ENCODE measurements at regions not wholly inside any gene's neighbourhood (a gene's known extent, or its start where the extent isn't known, plus 50 kb on each side); places are given as distances from the start of the nearest gene placed in this dataset.
A peak's percentile ranks its signal among the peaks of the same experiment; 100 is the strongest.

- H3K36me3 ChIP-seq (ENCODE audit: control insufficient read depth, insufficient read depth, low read length), result no peaks in the 10 kb centered on the region
- H3K4me3 ChIP-seq (ENCODE audit: low read length), result peak overlapping the region; percentile 46
- H3K27ac ChIP-seq (ENCODE audit: low read depth, low read length), result no peak overlapping the region
- H3K27me3 ChIP-seq (ENCODE audit: control insufficient read depth, insufficient read depth, low read length), result no peaks in the 10 kb centered on the region
- H3K4me1 ChIP-seq (ENCODE audit: control insufficient read depth, insufficient read depth, low read length), result no peaks in the 10 kb centered on the region
- H3K9ac ChIP-seq (ENCODE audit: low read length), result no peak overlapping the region
These were observed 79.6 kb downstream of the OLIG3 start for GRCh38 chr6:137414599-137414998.

- Histone ChIP-seq H3K9ac (ENCODE audit: low read length) (no peak overlapping the region), H3K4me1 (ENCODE audit: control insufficient read depth, insufficient read depth, low read length) (no peaks in the 10 kb centered on the region), H3K27ac (ENCODE audit: low read depth, low read length) (no peak overlapping the region), H3K4me3 (ENCODE audit: low read length) (no peak overlapping the region), H3K36me3 (ENCODE audit: control insufficient read depth, insufficient read depth, low read length) (no peaks in the 10 kb centered on the region), H3K27me3 (ENCODE audit: control insufficient read depth, insufficient read depth, low read length) (no peaks in the 10 kb centered on the region)
These were observed 80.7 kb downstream of the OLIG3 start for GRCh38 chr6:137413482-137413881.

- H3K4me3 ChIP-seq (ENCODE audit: low read length), result no peak overlapping the region
- H3K9ac ChIP-seq (ENCODE audit: low read length), result no peak overlapping the region
- no peaks in the 10 kb centered on the region for H3K27me3 ChIP-seq (ENCODE audit: control insufficient read depth, insufficient read depth, low read length)
- H3K4me1 ChIP-seq (ENCODE audit: control insufficient read depth, insufficient read depth, low read length), result no peaks in the 10 kb centered on the region
- H3K27ac ChIP-seq (ENCODE audit: low read depth, low read length), result no peak overlapping the region
- H3K36me3 ChIP-seq (ENCODE audit: control insufficient read depth, insufficient read depth, low read length), result no peaks in the 10 kb centered on the region
These were observed 81.6 kb downstream of the OLIG3 start for GRCh38 chr6:137412562-137412961.

GRCh38 chr6:137409266-137409777 lies 84.9 kb downstream of the OLIG3 start:
- no peaks in the 10 kb centered on the region for H3K4me1 ChIP-seq (ENCODE audit: control insufficient read depth, insufficient read depth, low read length)
- no peak overlapping the region for H3K9ac ChIP-seq (ENCODE audit: low read length)
- no peak overlapping the region for H3K4me3 ChIP-seq (ENCODE audit: low read length)
- H3K27me3 ChIP-seq (ENCODE audit: control insufficient read depth, insufficient read depth, low read length), result no peaks in the 10 kb centered on the region
- H3K36me3 ChIP-seq (ENCODE audit: control insufficient read depth, insufficient read depth, low read length), result no peaks in the 10 kb centered on the region
- no peak overlapping the region for H3K27ac ChIP-seq (ENCODE audit: low read depth, low read length)

GRCh38 chr6:137407816-137408215 lies 86.4 kb downstream of the OLIG3 start:
- Histone ChIP-seq H3K4me1 (ENCODE audit: control insufficient read depth, insufficient read depth, low read length) (no peaks in the 10 kb centered on the region), H3K4me3 (ENCODE audit: low read length) (no peak overlapping the region), H3K9ac (ENCODE audit: low read length) (no peak overlapping the region), H3K36me3 (ENCODE audit: control insufficient read depth, insufficient read depth, low read length) (no peaks in the 10 kb centered on the region), H3K27ac (ENCODE audit: low read depth, low read length) (no peak overlapping the region), H3K27me3 (ENCODE audit: control insufficient read depth, insufficient read depth, low read length) (no peaks in the 10 kb centered on the region)

- Histone ChIP-seq H3K4me1 (ENCODE audit: control insufficient read depth, insufficient read depth, low read length) (no peaks in the 10 kb centered on the region), H3K9ac (ENCODE audit: low read length) (no peak overlapping the region), H3K27me3 (ENCODE audit: control insufficient read depth, insufficient read depth, low read length) (no peaks in the 10 kb centered on the region), H3K4me3 (ENCODE audit: low read length) (no peak overlapping the region), H3K27ac (ENCODE audit: low read depth, low read length) (no peak overlapping the region), H3K36me3 (ENCODE audit: control insufficient read depth, insufficient read depth, low read length) (no peaks in the 10 kb centered on the region)
These were observed 88.4 kb downstream of the OLIG3 start for GRCh38 chr6:137405806-137406205.

GRCh38 chr6:137403855-137404254 lies 90.3 kb downstream of the OLIG3 start:
- Histone ChIP-seq H3K4me3 (ENCODE audit: low read length) (no peak overlapping the region), H3K27ac (ENCODE audit: low read depth, low read length) (no peak overlapping the region), H3K9ac (ENCODE audit: low read length) (no peak overlapping the region), H3K36me3 (ENCODE audit: control insufficient read depth, insufficient read depth, low read length) (no peaks in the 10 kb centered on the region), H3K27me3 (ENCODE audit: control insufficient read depth, insufficient read depth, low read length) (no peaks in the 10 kb centered on the region), H3K4me1 (ENCODE audit: control insufficient read depth, insufficient read depth, low read length) (no peaks in the 10 kb centered on the region)

GRCh38 chr6:137403443-137403842 lies 90.8 kb downstream of the OLIG3 start:
- no peaks in the 10 kb centered on the region for H3K27me3 ChIP-seq (ENCODE audit: control insufficient read depth, insufficient read depth, low read length)
- H3K9ac ChIP-seq (ENCODE audit: low read length), result no peak overlapping the region
- H3K4me1 ChIP-seq (ENCODE audit: control insufficient read depth, insufficient read depth, low read length), result no peaks in the 10 kb centered on the region
- no peak overlapping the region for H3K4me3 ChIP-seq (ENCODE audit: low read length)
- no peak overlapping the region for H3K27ac ChIP-seq (ENCODE audit: low read depth, low read length)
- H3K36me3 ChIP-seq (ENCODE audit: control insufficient read depth, insufficient read depth, low read length), result no peaks in the 10 kb centered on the region

- Histone ChIP-seq H3K27ac (ENCODE audit: low read depth, low read length) (no peak overlapping the region), H3K27me3 (ENCODE audit: control insufficient read depth, insufficient read depth, low read length) (no peaks in the 10 kb centered on the region), H3K4me1 (ENCODE audit: control insufficient read depth, insufficient read depth, low read length) (no peaks in the 10 kb centered on the region), H3K36me3 (ENCODE audit: control insufficient read depth, insufficient read depth, low read length) (no peaks in the 10 kb centered on the region), H3K9ac (ENCODE audit: low read length) (no peak overlapping the region), H3K4me3 (ENCODE audit: low read length) (no peak overlapping the region)
These were observed 92.0 kb downstream of the OLIG3 start for GRCh38 chr6:137402143-137402680.

- no peaks in the 10 kb centered on the region for H3K4me1 ChIP-seq (ENCODE audit: control insufficient read depth, insufficient read depth, low read length)
- H3K27ac ChIP-seq (ENCODE audit: low read depth, low read length), result no peak overlapping the region
- H3K36me3 ChIP-seq (ENCODE audit: control insufficient read depth, insufficient read depth, low read length), result no peaks in the 10 kb centered on the region
- no peaks in the 10 kb centered on the region for H3K27me3 ChIP-seq (ENCODE audit: control insufficient read depth, insufficient read depth, low read length)
- no peak overlapping the region for H3K4me3 ChIP-seq (ENCODE audit: low read length)
- H3K9ac ChIP-seq (ENCODE audit: low read length), result no peak overlapping the region
These were observed 93.1 kb downstream of the OLIG3 start for GRCh38 chr6:137401088-137401487.

GRCh38 chr6:137399881-137400443 lies 94.2 kb downstream of the OLIG3 start:
- H3K4me1 ChIP-seq (ENCODE audit: control insufficient read depth, insufficient read depth, low read length), result no peaks in the 10 kb centered on the region
- H3K4me3 ChIP-seq (ENCODE audit: low read length), result no peak overlapping the region
- H3K27ac ChIP-seq (ENCODE audit: low read depth, low read length), result no peak overlapping the region

GRCh38 chr6:137395316-137395715 lies 98.9 kb downstream of the OLIG3 start:
- Histone ChIP-seq H3K27ac (ENCODE audit: low read depth, low read length) (no peak overlapping the region), H3K36me3 (ENCODE audit: control insufficient read depth, insufficient read depth, low read length) (no peaks in the 10 kb centered on the region), H3K27me3 (ENCODE audit: control insufficient read depth, insufficient read depth, low read length) (no peaks in the 10 kb centered on the region), H3K9ac (ENCODE audit: low read length) (no peak overlapping the region), H3K4me1 (ENCODE audit: control insufficient read depth, insufficient read depth, low read length) (no peaks in the 10 kb centered on the region), H3K4me3 (ENCODE audit: low read length) (no peak overlapping the region)

More at GRCh38 chr6:137399881-137400443, 94.2 kb downstream of the OLIG3 start:
- Histone ChIP-seq H3K27me3 (ENCODE audit: control insufficient read depth, insufficient read depth, low read length) (no peaks in the 10 kb centered on the region), H3K9ac (ENCODE audit: low read length) (no peak overlapping the region), H3K36me3 (ENCODE audit: control insufficient read depth, insufficient read depth, low read length) (no peaks in the 10 kb centered on the region)
